Fibroblast of pulmonary artery (primary cell): ENCODE measurements at regions not wholly inside any gene's neighbourhood (a gene's known extent, or its start where the extent isn't known, plus 50 kb on each side); places are given as distances from the start of the nearest gene placed in this dataset.
"Not testable (repeated sequence)": the region's sequence is repeated elsewhere in the genome, so short reads cannot be mapped to it uniquely, and the experiment has no call there.

Source experiments
- DNase-seq: peaks from one replicate; pipeline ENCODE4 v3.0.0-alpha.2; 2010; ENCODE audit warnings: low read depth
- H3K4me3 ChIP-seq: replicated peaks from 2 replicates; pipeline ENCODE4 v1.5.1; 2011; ENCODE audit warnings: low read depth, mild to moderate bottlenecking, control low read depth, low read length, moderate library complexity
- CTCF ChIP-seq: IDR thresholded peaks from 2 replicates; pipeline ENCODE4 v1.5.1; 2011; ENCODE audit warnings: mild to moderate bottlenecking, control low read depth, low read length, inconsistent platforms; ENCODE audit errors: missing control alignments

GRCh38 chr3:80734920-80735319 lies 967.1 kb upstream of the ROBO1 start:
- no peak for DNase-seq
- no peak overlapping the region for H3K4me3 ChIP-seq
- no peak for TF ChIP-seq CTCF

- no peak overlapping the region for H3K4me3 ChIP-seq
- TF ChIP-seq CTCF = no peak
- peak; percentile 8 for DNase-seq
These were observed 966.7 kb upstream of the ROBO1 start for GRCh38 chr3:80734483-80734882.

GRCh38 chr3:80733522-80734176 lies 965.9 kb upstream of the ROBO1 start:
- DNase-seq = peak; percentile 95
- H3K4me3 ChIP-seq = no peak overlapping the region
- TF ChIP-seq CTCF = no peak

- DNase-seq = not testable (repeated sequence)
These were observed 959.8 kb upstream of the ROBO1 start for GRCh38 chr3:80727561-80727960.

GRCh38 chr3:80709597-80710322 lies 942.0 kb upstream of the ROBO1 start:
- DNase-seq, H3K4me3 ChIP-seq: not testable (repeated sequence)

More at GRCh38 chr3:80727561-80727960, 959.8 kb upstream of the ROBO1 start:
- not testable (repeated sequence) for H3K4me3 ChIP-seq

- TF ChIP-seq CTCF = no peak
- DNase-seq = no peak
- H3K4me3 ChIP-seq = no peak overlapping the region
These were observed 937.5 kb upstream of the ROBO1 start for GRCh38 chr3:80705290-80705689.

- TF ChIP-seq CTCF = no peak
- no peak overlapping the region for H3K4me3 ChIP-seq
- DNase-seq = no peak
These were observed 933.6 kb upstream of the ROBO1 start for GRCh38 chr3:80701349-80701748.

GRCh38 chr3:80697291-80697690 lies 929.5 kb upstream of the ROBO1 start:
- no peak overlapping the region for H3K4me3 ChIP-seq
- DNase-seq = no peak
- TF ChIP-seq CTCF = no peak
